ENCODE measurements at regions not wholly inside any gene's neighbourhood (a gene's known extent, or its start where the extent isn't known, plus 50 kb on each side); places are given as distances from the start of the nearest gene placed in this dataset.
"Not testable (repeated sequence)": the region's sequence is repeated elsewhere in the genome, so short reads cannot be mapped to it uniquely, and the experiment has no call there.

DNA sequence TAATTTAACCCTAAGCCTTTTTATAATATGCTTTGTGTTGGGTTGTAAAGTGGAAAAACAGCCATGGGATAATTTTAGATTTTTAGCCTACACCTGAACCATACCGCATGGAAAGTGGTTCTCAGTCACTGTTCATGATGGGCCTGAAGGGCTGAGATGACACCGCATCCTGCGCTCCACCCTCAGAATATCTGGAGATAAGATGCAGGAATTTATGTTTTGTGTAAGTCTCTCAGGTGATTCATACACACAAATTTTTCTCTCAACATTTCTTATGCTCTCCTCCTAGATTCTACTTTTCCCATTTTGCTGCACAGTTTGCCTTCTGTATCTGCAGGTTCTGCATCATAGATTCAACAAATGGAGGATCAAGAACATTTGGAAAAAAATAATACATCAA lies 191.3 kb upstream of the PHACTR1 start:
- no peak for DNase-seq

DNA sequence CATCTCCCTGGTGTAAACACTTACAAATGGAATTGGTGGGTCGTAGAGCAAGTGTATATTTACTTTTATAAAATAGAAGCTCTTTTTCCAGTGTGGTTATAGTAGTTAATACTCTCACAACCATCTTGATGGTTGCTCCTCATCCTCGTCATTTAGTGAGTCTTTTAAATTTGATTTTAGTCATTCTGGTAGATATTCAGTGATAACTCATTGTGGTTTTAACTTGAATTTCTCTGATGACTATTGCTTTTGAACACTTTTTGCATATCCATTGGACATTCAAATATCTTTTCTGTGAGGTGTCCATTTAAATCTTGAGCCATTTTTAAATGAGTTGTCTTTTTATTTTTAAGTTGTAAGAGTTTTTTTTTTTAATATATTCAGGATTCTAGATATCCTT lies 189.2 kb upstream of the PHACTR1 start:
- DNase-seq, result no peak

DNA sequence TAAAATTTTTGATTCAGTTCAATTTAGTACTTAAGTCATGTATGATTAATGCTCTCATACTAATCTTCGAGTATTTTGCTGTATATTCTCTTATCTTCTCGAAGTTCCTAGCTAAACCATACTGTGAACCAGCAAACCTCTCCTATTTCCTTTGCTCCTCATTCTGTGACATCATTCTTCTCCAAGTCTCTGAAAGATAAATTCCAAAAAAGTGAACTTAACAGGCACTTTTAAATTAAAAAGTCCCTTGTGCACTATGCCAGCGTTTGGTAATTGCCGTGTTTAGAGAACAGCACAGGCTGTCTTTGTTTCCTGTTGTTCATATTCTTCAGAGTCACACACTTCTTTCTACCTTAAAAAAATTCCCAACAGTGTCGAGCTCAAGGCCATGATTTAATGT lies 188.4 kb upstream of the PHACTR1 start:
- no peak for DNase-seq

DNA sequence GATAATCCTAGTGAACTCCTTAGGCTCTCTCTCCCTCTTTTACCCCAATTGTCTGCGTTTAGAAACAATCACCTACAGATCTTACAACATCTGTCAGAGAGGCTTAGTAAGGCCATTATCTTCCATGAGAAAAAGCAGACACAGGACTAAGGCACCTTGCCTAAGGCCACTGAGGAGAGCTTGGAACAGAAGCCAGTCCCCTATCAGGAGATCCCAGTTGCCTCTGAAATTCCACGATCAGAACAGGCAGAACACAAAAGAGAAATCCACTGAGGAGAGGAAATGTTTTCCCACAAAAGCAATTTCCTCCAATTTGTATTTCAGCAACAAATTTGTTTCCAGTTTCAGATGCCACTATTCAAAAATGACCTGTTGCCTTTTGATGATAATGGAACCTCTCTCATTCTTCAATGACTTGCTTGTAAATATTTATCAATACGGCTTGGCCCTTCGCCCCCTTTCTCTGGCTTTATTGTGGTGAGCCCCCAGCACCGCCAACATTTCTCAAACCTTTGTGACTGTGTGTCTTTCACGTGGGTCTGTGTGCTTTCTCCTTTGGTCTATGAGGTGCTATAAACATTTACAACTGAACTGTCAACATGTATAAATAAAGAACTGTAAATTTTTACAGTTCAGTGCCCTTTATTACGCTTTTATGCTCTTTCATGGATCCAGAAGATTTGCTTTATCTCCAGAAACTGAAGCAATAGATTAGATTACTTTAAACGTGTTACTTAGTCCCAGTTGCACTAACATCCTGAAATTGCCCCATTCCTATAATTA lies 187.8 kb upstream of the PHACTR1 start:
- no peak for DNase-seq

DNA sequence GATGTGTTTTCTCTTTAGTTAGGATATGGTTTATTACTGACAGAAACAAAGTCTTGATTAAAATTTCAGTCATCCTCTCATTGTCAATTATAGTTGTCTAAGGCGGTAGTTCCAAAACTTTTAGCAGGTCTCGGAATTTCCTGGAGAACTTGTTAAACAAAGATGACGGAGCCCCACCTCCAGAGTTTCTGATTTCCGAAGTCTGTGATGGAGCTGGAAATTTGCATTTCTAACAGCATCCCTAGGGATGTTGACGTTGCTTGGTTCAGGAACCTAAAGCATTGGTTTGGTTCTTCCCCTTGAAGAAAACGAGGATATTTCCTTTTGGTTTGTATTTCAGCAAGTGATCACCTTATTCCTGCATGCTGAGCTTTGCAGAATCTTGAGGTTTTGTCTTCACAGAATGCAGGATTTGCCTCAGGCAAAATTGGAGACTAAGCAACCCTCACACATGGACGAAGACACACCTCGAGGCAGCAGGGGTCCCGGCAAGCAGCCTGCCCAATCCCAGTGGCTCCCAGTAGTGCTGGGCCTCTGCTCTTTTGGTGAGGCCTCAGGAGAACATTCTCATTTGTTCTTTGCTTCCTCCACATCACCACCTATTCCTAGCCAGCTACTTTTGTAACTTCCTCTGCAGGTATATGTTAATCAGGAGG lies 187.1 kb upstream of the PHACTR1 start:
- no peak for DNase-seq

DNA sequence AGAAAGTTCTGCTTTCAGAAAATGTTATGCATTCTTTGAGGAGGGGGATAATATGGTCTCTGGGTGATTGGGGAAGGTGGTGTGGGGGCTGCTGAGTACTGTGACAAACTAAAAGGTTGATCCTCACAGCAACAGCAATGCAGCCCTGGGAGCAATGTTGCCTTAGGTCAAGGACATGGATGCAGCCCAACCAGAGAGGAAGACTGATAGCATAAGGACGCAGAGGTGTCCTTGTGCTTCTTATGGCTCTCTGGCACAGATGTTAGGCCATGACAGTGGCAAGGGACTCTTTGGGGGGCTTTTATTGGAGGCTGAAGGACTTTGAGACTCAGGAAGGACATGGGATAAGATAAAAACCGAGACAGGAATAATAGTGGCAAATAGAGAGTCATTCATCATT lies 186.2 kb upstream of the PHACTR1 start:
- no peak for DNase-seq

DNA sequence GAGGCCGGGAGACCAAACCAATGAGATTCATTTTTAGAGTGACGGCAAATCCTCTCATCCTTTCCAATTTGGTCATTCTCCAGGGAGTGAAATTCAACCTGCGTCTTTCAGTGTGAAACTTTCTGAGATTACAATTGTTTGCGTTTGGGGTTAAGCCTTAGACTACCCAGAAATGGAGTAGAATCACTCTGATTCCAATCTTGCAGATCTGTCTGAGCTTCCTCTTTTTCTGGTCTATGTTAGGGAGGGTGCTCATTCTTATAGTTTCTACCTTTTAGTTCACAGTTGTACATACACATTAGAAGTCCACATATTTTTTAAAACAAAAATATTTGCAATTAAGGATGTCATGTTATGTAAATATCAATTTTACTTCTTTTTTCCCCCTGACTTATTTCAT lies 183.0 kb upstream of the PHACTR1 start:
- no peak for DNase-seq

DNA sequence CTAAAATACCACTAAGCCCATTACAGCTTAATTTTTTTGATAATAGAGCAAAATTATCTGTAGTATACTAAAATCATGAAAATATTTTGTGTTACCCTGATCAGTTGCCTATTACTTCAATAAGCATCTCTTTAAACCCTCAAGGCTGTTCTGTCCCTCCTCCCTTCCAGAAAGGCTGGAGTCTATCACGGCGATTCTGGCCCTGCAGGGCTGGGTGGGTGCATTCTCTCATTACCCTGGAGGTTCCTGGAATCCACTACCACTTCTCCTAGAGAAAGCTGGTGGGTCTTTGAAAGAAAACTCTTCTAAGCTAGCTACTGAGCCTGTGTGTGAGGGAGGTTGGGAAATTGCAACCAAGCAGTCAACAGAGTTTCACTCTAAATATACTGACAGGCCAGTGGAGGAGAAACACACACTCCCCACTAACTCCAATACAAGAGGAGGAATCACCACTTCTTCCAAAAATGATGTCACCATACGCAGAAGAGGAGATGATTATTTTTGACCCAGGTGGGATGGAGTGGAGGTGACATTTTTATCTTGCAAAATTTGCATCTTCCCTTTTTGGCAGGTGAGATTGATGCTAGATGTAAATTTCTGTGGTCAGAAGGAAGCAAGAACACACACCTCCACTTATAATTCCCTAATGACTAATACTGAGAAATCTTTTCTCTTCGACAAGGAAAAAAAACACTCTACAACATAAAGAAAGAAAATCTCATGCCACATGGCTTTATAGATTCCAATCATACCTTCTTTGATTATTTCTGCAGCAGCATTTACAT lies 182.3 kb upstream of the PHACTR1 start:
- no peak for DNase-seq

DNA sequence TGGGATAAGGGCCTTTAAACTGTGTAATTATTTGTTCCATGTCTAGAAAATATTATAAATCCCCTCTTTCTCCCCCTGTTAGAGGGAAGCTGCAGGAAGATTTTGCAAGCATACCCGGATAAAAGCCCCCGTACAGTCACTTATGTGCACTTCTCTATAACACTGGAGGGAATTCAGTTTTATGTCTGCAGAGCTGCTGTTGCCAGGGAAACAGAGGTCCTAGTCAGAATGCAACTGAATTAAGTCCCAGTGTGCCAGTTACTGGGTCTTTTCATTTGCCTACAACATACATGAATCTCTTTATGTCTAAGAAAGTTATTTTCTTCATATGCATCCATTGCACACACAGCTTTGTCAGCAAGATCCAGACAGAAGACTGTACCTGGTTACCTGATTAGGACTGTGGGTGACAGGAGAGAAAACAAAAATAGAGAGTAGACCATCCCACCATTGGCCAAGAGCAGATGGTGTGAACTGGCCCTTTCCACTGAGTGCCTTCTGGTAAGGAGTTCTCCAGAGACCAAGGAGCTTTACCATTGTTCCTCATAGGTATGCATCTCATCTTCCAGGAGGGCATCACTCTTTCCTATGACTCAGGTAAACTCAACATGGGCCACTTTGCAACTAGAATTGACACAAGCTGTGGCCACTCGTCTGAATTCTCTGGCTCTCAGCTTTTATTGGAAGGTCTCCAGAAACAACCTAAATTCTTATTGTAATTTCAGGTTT lies 180.8 kb upstream of the PHACTR1 start:
- DNase-seq, result no peak

DNA sequence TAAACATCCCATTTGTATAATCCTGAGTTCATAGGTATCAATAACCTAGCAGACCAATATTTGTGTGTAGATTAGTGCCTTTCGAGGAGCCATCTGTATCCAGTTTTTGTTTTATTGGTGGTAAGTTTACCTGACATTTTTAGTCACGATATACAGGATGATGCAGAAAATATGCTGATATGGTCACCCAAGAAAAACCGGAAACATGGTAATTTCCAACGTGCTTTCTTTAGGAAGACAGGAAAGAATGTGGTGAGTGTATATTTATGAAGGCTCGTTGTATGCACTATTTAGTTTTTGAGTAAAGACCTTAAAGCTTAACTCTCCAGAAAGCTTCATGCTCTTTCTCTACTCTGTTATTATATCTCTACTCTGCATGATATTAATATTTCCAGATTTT lies 180.2 kb upstream of the PHACTR1 start:
- DNase-seq, result no peak

DNA sequence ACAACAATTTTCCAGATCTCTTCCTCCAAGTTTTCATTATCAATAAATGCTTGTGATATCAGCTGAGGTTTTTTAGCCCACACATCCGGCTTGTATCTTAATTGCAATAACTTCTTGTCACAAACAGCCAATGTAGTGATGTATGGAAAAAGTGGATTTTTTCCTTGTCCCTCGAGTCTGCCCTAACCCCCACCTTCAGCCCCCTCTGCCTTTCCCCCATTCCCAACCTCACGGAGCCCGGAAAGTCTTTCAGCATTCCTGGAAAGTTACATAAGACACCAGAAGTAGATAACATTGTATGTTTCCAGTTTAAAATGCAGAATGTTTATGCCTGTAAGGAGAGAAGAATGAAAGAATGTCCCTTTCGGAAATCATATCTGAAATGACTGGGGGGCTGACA lies 179.2 kb upstream of the PHACTR1 start:
- no peak for DNase-seq

DNA sequence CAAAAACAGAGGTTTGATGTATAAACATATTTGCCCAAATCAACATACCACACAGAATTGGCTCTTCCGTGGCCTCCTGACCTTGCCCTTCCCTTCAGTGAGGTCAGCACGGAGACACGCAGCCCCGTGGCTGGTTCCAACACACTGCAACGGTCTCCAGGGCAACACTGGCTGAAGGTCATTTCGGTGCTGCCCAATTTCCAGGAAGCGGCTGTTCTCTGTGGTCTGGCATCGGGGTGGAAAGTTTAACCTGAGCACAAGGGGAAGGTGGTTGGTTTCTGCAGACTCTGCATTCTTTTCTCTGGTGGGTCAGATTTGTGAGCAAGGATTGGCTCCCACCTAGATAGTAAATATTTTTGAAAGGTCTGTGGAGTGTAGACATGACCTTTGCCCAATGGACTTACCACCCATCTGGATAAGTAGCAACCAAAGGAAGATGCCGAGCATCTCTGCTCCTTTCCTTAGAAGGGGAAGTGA lies 177.6 kb upstream of the PHACTR1 start:
- DNase-seq, result no peak

DNA sequence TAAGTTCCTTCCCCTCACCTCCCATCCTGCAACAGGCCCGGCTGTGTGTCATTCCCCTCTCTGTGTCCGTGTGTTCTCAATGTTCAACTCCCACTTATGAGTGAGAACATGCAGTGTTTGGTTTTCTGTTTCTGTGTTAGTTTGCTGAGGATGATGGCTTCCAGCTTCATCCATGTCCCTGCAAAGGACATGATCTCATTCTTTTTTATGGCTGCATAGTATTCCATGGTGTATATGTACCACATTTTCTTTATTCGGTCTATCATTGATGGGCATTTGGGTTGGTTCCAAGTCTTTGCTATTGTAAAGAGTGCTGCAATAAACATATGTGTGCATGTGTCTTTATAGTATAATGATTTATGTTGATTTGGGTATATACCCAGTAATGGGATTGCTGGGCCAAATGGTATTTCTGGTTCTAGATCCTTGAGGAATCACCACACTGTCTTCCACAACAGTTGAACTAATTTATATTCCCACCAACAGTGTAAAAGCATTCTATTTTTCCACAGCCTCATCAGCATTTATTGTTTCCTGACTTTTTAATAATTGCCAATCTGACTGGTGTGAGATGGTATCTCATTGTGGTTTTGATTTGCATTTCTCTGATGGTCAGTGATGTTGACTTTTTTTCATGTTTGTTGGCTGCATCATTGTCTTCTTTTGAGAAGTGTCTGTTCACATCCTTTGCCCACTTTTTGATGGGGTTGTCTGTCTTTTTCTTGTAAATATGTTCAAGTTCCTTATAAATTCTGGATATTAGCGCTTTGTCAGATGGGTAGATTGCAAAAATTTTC lies 174.1 kb upstream of the PHACTR1 start:
- DNase-seq, result not testable (repeated sequence)

DNA sequence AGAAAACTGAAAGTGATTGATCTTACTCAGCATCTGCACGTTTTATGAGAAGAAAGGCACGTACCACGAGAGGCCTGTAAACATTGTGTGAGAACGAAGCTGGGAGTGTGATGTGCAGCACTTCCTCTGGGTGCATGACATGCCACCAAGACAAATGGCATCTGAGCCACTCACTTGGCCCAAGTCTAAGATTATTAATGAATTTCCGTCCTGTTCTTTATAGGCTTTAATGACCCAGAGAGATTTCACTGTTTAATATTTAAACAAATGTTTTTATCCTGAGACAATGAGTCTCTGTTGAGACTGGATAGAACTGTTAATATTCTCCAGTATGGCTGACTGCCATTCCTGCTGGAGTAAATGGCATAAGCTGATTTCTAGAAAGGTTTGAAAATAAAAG lies 172.6 kb upstream of the PHACTR1 start:
- DNase-seq, result no peak

DNA sequence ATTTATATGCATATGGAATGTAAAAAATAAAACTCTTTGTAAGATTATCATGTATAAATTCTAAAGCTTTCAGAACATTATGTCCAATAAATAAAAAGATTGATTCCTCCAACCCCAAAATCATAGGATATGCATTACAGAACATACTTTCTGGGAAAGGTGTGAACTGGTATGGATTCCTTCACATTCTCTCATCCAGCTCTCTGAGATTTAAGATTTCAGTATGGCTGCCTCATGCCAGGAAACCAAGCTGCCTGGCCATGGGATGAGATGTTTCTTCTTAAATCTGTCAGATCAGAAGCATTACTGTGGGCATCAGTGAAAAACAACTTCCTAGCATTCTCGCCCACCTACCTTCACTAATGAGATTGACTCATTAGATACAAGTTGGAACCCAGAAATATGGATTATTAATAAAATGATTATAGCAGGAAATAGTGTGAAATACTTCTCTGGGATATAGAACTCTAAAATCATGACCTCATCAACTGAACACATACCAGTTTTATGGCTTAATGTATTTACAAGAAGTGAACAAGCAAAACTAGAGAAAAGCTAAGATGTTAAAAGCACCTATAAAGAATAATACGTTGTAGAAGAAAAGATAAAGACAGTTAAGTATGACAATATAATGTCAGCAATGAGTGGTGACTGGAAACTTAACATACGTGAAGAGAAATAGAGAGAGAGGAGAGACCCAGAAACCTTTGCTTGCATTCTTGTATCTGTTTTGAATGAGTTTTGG lies 171.6 kb upstream of the PHACTR1 start:
- DNase-seq, result no peak

DNA sequence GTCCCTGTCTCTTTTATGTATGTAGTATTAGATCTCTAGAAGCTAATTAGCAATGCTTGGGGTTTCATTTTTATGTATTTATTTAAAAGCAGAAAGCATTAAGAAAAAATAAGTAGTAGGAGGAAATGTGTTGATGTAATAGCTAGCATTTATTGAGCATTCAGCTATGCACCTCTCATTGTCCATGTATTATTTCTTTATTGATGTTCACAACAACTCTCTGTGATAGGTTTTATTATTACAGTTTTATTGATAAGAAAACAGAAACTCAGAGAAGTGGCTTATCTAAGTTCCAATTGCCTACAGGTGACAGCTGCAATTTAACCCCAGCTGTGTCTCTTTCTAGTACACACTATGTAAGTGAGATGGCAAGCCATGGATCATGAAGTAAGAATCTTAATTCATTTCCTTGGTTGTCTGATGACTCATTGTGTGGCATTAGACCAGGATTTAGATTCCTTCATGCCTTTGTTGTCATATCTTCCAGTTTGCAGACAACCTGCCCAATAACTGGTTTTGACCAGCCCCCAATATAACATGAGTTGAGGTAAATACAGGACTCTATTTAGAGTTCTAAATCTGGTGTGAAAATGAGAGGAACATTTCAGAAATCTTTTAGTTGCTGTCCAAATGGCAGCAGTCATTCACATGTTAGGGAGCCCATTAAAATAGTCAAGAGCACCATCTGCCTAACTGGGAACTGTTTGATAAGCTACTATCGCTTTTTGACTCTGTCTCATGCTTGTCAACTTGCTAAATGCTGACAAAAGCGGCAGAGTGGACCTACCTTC lies 170.8 kb upstream of the PHACTR1 start:
- DNase-seq, result no peak

DNA sequence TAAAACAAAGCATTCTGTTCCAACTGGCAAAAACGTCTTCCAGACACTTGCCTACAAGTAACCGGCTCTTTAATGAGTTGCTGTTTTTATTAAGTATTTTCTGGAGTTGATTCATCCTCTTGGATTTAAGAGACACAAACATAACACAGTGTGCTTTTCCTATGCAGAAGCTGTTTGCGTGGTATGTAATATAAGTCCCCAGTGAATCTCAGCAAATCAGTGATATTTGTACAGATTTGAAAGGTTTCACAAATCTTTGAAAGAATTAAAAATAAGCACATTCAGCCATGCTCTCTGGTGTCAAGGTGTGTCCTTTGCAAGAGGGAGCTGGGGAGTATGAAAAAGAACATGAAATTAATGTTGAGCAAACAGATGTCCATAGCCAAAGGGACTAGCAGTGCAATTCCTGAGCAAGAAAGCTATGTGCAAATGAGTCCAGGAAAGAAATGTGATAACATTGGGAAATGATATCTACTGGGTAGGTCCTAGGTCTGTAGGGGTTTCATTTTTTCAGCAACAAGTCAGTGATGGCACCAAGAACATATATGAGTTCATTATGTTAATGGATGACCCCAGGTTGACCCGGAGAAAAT lies 170.1 kb upstream of the PHACTR1 start:
- no peak for DNase-seq

DNA sequence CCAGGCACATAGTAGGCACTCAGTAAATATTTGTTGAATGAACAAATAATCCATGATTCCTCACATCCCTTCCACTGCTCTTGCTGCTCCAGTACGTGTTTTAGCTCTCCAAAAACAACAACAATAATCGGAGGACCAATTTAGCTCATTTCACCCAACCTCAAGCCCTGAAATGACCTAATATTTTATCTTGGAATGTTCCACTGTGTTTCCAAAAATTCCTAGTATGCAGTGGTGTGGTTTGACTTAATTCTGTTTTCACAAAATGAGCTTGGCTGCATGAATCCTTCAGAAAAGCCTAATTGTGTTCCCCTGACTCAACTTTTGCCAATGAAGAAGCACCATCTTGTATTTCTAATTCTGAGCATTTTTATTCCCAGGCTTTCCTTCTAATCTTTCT lies 168.0 kb upstream of the PHACTR1 start:
- no peak for DNase-seq

DNA sequence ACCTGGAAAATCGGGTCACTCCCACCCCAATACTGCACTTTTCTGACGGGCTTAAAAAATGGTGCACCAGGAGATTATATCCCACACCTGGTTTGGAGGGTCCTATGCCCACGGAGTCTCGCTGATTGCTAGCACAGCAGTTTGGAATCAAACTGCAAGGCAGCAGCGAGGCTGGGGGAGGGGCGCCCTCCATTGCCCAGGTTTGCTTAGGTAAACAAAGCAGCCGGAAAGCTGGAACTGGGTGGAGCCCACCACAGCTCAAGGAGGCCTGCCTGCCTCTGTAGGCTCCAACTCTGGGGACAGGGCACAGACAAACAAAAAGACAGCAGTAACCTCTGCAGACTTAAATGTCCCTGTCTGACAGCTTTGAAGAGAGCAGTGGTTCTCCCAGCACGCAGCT lies 167.1 kb upstream of the PHACTR1 start:
- DNase-seq, result not testable (repeated sequence)

DNA sequence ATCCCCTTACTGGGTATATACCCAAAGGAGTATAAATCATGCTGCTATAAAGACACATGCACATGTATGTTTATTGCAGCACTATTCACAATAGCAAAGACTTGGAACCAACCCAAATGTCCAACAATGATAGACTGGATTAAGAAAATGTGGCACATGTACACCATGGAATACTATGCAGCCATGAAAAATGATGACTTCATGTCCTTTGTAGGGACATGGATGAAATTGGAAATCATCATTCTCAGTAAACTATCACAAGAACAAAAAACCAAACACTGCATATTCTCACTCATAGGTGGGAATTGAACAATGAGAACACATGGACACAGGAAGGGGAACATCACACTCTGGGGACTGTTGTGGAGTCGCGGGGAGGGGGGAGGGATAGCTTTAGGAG lies 161.7 kb upstream of the PHACTR1 start:
- not testable (repeated sequence) for DNase-seq

Measured in NCI-H146 (cell line).